Mesenchymal stem cell (in vitro differentiated cells and primary cell): ENCODE measurements at regions not wholly inside any gene's neighbourhood (a gene's known extent, or its start where the extent isn't known, plus 50 kb on each side); places are given as distances from the start of the nearest gene placed in this dataset.

Experiments
- DNase-seq: peaks from one replicate; pipeline ENCODE4 v3.0.0-alpha.2; 2013
- H2AFZ ChIP-seq: one replicate; pipeline ENCODE4 v1.6.1; 2013; ENCODE audit warnings: low read depth, mild to moderate bottlenecking, control low read depth, inconsistent platforms, low read length, moderate library complexity
- H2AK5ac ChIP-seq: 2 replicates; pipeline ENCODE4 v1.6.1; 2013; ENCODE audit warnings: low read length, moderate library complexity, mild to moderate bottlenecking, inconsistent platforms; ENCODE audit not compliant: severe bottlenecking
- H2BK120ac ChIP-seq: one replicate; pipeline ENCODE4 v1.6.1; 2013; ENCODE audit warnings: low read depth, mild to moderate bottlenecking, inconsistent platforms, low read length, moderate library complexity
- H2BK12ac ChIP-seq, 2 experiments: one replicate each; pipeline ENCODE4 v1.6.1; 2013; ENCODE audit warnings: inconsistent platforms in 2 of 2, low read length in 2 of 2, mild to moderate bottlenecking in 2 of 2, moderate library complexity in 2 of 2, control low read depth in 1 of 2
- H2BK15ac ChIP-seq: one replicate; pipeline ENCODE4 v1.6.1; 2013; ENCODE audit warnings: mild to moderate bottlenecking, low read depth, inconsistent platforms; ENCODE audit not compliant: poor library complexity, severe bottlenecking
- H2BK5ac ChIP-seq: 2 replicates; pipeline ENCODE4 v1.6.1; 2013; ENCODE audit warnings: low read depth, mild to moderate bottlenecking, low read length, control low read depth, inconsistent platforms; ENCODE audit not compliant: poor library complexity, severe bottlenecking
- H3K14ac ChIP-seq, 2 experiments: one replicate each; pipeline ENCODE4 v1.6.1; 2013; ENCODE audit warnings: inconsistent platforms in 2 of 2, low read length in 2 of 2, control low read depth in 1 of 2, mild to moderate bottlenecking in 1 of 2, moderate library complexity in 1 of 2
- H3K18ac ChIP-seq, 2 experiments: one replicate each; pipeline ENCODE4 v1.6.1; 2013; ENCODE audit warnings: inconsistent platforms in 2 of 2, low read length in 2 of 2, control low read depth in 1 of 2, low read depth in 1 of 2, mild to moderate bottlenecking in 1 of 2
- H3K23ac ChIP-seq, 2 experiments: one replicate each; pipeline ENCODE4 v1.6.1; 2013; ENCODE audit warnings: inconsistent platforms in 2 of 2, low read length in 2 of 2, mild to moderate bottlenecking in 2 of 2, moderate library complexity in 2 of 2, control low read depth in 1 of 2
- H3K27ac ChIP-seq: 2 replicates; pipeline ENCODE4 v1.5.1; 2013; ENCODE audit warnings: mild to moderate bottlenecking, moderate library complexity, low read length, control low read depth, inconsistent platforms; ENCODE audit not compliant: poor library complexity, severe bottlenecking
- H3K27me3 ChIP-seq, 2 experiments: 2 replicates each; pipeline versions ENCODE4 v1.6.1 to v1.7.0; 2013; ENCODE audit warnings: low read length in 2 of 2, mild to moderate bottlenecking in 2 of 2, moderate library complexity in 2 of 2, control low read depth in 1 of 2, inconsistent platforms in 1 of 2; ENCODE audit not compliant: control insufficient read depth in 1 of 2, insufficient read depth in 1 of 2
- H3K36me3 ChIP-seq, 2 experiments: 2 replicates each; pipeline versions ENCODE4 v1.6.1 to v1.7.0; 2013; ENCODE audit warnings: low read length in 2 of 2, control low read depth in 1 of 2, inconsistent platforms in 1 of 2, low read depth in 1 of 2, mild to moderate bottlenecking in 1 of 2; ENCODE audit not compliant: insufficient read depth in 2 of 2, control insufficient read depth in 1 of 2
- H3K4ac ChIP-seq, 2 experiments: one replicate each; pipeline ENCODE4 v1.6.1; 2013; ENCODE audit warnings: inconsistent platforms in 2 of 2, low read length in 2 of 2, mild to moderate bottlenecking in 2 of 2, moderate library complexity in 2 of 2, control low read depth in 1 of 2, low read depth in 1 of 2
- H3K4me1 ChIP-seq: 2 replicates; pipeline ENCODE4 v1.6.1; 2013; ENCODE audit warnings: low read depth, low read length, control low read depth; ENCODE audit not compliant: control insufficient read depth, insufficient read depth
- H3K4me2 ChIP-seq: 2 replicates; pipeline ENCODE4 v1.6.1; 2013; ENCODE audit warnings: low read length, mild to moderate bottlenecking, inconsistent platforms; ENCODE audit not compliant: poor library complexity, severe bottlenecking
- H3K4me3 ChIP-seq, 2 experiments: 2 replicates each; pipeline versions ENCODE4 v1.5.1 to v1.7.0; 2013; ENCODE audit warnings: low read length in 2 of 2, mild to moderate bottlenecking in 2 of 2, control low read depth in 1 of 2, low read depth in 1 of 2; ENCODE audit not compliant: insufficient read depth in 1 of 2
- H3K79me1 ChIP-seq: replicated peaks from 2 replicates; pipeline ENCODE4 v1.6.1; 2013; ENCODE audit warnings: mild to moderate bottlenecking, control low read depth, low read length, inconsistent platforms; ENCODE audit not compliant: poor library complexity, severe bottlenecking
- H3K9ac ChIP-seq: 2 replicates; pipeline ENCODE4 v1.7.0; 2013; ENCODE audit warnings: mild to moderate bottlenecking, low read length, moderate library complexity
- H3K9me3 ChIP-seq: 2 replicates; pipeline ENCODE4 v1.7.0; 2013; ENCODE audit warnings: mild to moderate bottlenecking, low read length; ENCODE audit not compliant: control insufficient read depth
- H4K8ac ChIP-seq: one replicate; pipeline ENCODE4 v1.6.1; 2013; ENCODE audit warnings: inconsistent platforms, mild to moderate bottlenecking, low read length, moderate library complexity
- H4K91ac ChIP-seq: one replicate; pipeline ENCODE4 v1.6.1; 2013; ENCODE audit warnings: mild to moderate bottlenecking, low read length, inconsistent platforms
- WGBS: methylation state at CpG from one replicate; pipeline ENCODE4 v1.1.7; 2013; ENCODE audit warnings: mixed read lengths; 5-methylcytosine and 5-hydroxymethylcytosine counted together

DNA sequence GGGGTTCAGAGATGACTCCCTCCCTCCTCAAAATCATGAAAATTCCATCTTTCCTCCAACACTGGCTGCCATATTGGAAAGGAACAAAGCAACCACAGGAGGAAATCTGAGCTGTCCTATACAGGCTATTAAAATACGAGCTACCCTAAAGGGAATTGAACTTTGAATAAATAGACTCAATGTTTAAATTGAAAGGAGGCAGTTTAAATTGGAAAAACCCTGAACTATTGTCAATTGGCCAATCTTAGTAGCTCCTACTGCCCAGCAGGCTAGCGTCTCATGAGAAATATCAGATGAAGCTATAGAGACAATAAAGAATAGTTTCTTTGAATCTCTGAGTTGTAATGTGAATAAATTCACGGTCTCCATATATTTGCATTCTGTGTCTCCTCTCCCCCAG lies 85.4 kb upstream of the KCNE2 start:
- no peak overlapping the region for H3K18ac ChIP-seq
- H3K36me3 ChIP-seq: no peaks in the 10 kb centered on the region
- H3K27me3 ChIP-seq: peaks cover 0 to 6% of the 10 kb centered on the region in 2 experiments
- no peak overlapping the region for H3K4me3 ChIP-seq
- 88% methylated on average over 2 of the region's 3 CpGs for WGBS
- no peak overlapping the region for H3K4me2 ChIP-seq
- no peaks in the 10 kb centered on the region for H3K79me1 ChIP-seq
- no peak overlapping the region for H2BK120ac ChIP-seq
- no peak overlapping the region for H4K8ac ChIP-seq
- no peak overlapping the region for H2BK12ac ChIP-seq
- no peak overlapping the region for H2AK5ac ChIP-seq
- DNase-seq: no peak
- no peaks in the 10 kb centered on the region for H3K4me1 ChIP-seq
- H2BK15ac ChIP-seq: no peak overlapping the region
- H3K23ac ChIP-seq: no peak overlapping the region
- no peaks in the 10 kb centered on the region for H3K9me3 ChIP-seq
- H2AFZ ChIP-seq: no peak overlapping the region
- H3K4ac ChIP-seq: no peak overlapping the region
- H3K27ac ChIP-seq: no peak overlapping the region
- no peak overlapping the region for H2BK5ac ChIP-seq
- H3K9ac ChIP-seq: no peak overlapping the region
- no peak overlapping the region for H4K91ac ChIP-seq
- H3K14ac ChIP-seq: no peak overlapping the region

- no peak overlapping the region for H3K18ac ChIP-seq
- H3K79me1 ChIP-seq: no peaks in the 10 kb centered on the region
- no peak overlapping the region for H3K23ac ChIP-seq
- H3K4me2 ChIP-seq: no peak overlapping the region
- H3K9me3 ChIP-seq: no peaks in the 10 kb centered on the region
- H2AFZ ChIP-seq: no peak overlapping the region
- no peak overlapping the region for H3K4ac ChIP-seq
- no peak overlapping the region for H2BK15ac ChIP-seq
- no peaks in the 10 kb centered on the region for H3K4me1 ChIP-seq
- peaks cover 0 to 6% of the 10 kb centered on the region in 2 experiments for H3K27me3 ChIP-seq
- H3K4me3 ChIP-seq: no peak overlapping the region
- H2BK5ac ChIP-seq: no peak overlapping the region
- H4K8ac ChIP-seq: no peak overlapping the region
- H3K9ac ChIP-seq: no peak overlapping the region
- no peak for DNase-seq
- H3K36me3 ChIP-seq: no peaks in the 10 kb centered on the region
- no peak overlapping the region for H3K14ac ChIP-seq
- H2BK120ac ChIP-seq: no peak overlapping the region
- no peak overlapping the region for H2BK12ac ChIP-seq
- H2AK5ac ChIP-seq: no peak overlapping the region
- H4K91ac ChIP-seq: no peak overlapping the region
- WGBS: 86% methylated on average over 6 of the region's 6 CpGs
- no peak overlapping the region for H3K27ac ChIP-seq
Measured at GRCh38 chr21:34279285-34279684, 84.5 kb upstream of the KCNE2 start.

GRCh38 chr21:34279883-34280282 lies 83.9 kb upstream of the KCNE2 start:
- Histone ChIP-seq H2AK5ac (no peak overlapping the region), H3K9me3 (no peaks in the 10 kb centered on the region), H4K91ac (no peak overlapping the region), H3K4me1 (no peaks in the 10 kb centered on the region), H3K23ac (no peak overlapping the region), H3K14ac (no peak overlapping the region), H2BK12ac (no peak overlapping the region), H2BK15ac (no peak overlapping the region), H3K4ac (no peak overlapping the region), H3K4me3 (peak overlapping the region in 1 of 2 experiments; percentile 15), H4K8ac (no peak overlapping the region), H3K27ac (no peak overlapping the region), H2AFZ (no peak overlapping the region), H2BK5ac (no peak overlapping the region), H3K18ac (no peak overlapping the region), H3K36me3 (no peaks in the 10 kb centered on the region), H3K27me3 (peaks cover 0 to 6% of the 10 kb centered on the region in 2 experiments), H3K4me2 (no peak overlapping the region), H3K79me1 (no peaks in the 10 kb centered on the region), H2BK120ac (no peak overlapping the region), H3K9ac (no peak overlapping the region)
- WGBS: 95% methylated on average over 1 of the region's 3 CpGs
- DNase-seq: no peak

- no peak overlapping the region for H3K27ac ChIP-seq
- H3K9me3 ChIP-seq: no peaks in the 10 kb centered on the region
- H3K4ac ChIP-seq: no peak overlapping the region
- H4K91ac ChIP-seq: no peak overlapping the region
- H3K4me2 ChIP-seq: no peak overlapping the region
- no peak for DNase-seq
- H3K36me3 ChIP-seq: no peaks in the 10 kb centered on the region
- H2BK120ac ChIP-seq: no peak overlapping the region
- no peak overlapping the region for H2BK15ac ChIP-seq
- H2AFZ ChIP-seq: no peak overlapping the region
- WGBS: 80% methylated on average over 6 of the region's 6 CpGs
- no peak overlapping the region for H3K23ac ChIP-seq
- no peak overlapping the region for H2BK5ac ChIP-seq
- no peaks in the 10 kb centered on the region for H3K79me1 ChIP-seq
- no peak overlapping the region for H3K14ac ChIP-seq
- H3K18ac ChIP-seq: no peak overlapping the region
- H4K8ac ChIP-seq: no peak overlapping the region
- peak overlapping the region in 1 of 2 experiments; percentile 15 for H3K4me3 ChIP-seq
- peaks cover 0 to 6% of the 10 kb centered on the region in 2 experiments for H3K27me3 ChIP-seq
- H3K4me1 ChIP-seq: no peaks in the 10 kb centered on the region
- no peak overlapping the region for H2AK5ac ChIP-seq
- no peak overlapping the region for H2BK12ac ChIP-seq
- H3K9ac ChIP-seq: peak overlapping the region; percentile 1
Measured at GRCh38 chr21:34280389-34280795, 83.4 kb upstream of the KCNE2 start.
